ENCODE measurements at regions not wholly inside any gene's neighbourhood (a gene's known extent, or its start where the extent isn't known, plus 50 kb on each side); places are given as distances from the start of the nearest gene placed in this dataset.
A peak's percentile ranks its signal among the peaks of the same experiment; 100 is the strongest.

GRCh38 chr17:43334738-43335402 lies 63.9 kb upstream of the ARL4D start:
- no peak overlapping the region for H3K4me3 ChIP-seq (ENCODE audit: low read depth, low read length)
- no peak for TF ChIP-seq MAX (IDR thresholded peaks at IDR 0.05; ENCODE audit: low read depth, low read length)
- no peak for TF ChIP-seq CTCF (IDR thresholded peaks at IDR 0.05; ENCODE audit: low read depth, low read length)
- no peak for TF ChIP-seq POLR2A (IDR thresholded peaks at IDR 0.05; ENCODE audit: extremely low read depth, insufficient read length)
- DNase-seq (ENCODE audit: low read depth) = no peak

- DNase-seq (ENCODE audit: low read depth) = no peak
- no peak overlapping the region for H3K4me3 ChIP-seq (ENCODE audit: low read depth, low read length)
- TF ChIP-seq MAX (IDR thresholded peaks at IDR 0.05; ENCODE audit: low read depth, low read length) (no peak), POLR2A (IDR thresholded peaks at IDR 0.05; ENCODE audit: extremely low read depth, insufficient read length) (no peak)
These were observed 65.3 kb upstream of the ARL4D start for GRCh38 chr17:43333433-43333943.

GRCh38 chr17:43332230-43332629 lies 66.6 kb upstream of the ARL4D start:
- no peak overlapping the region for H3K4me3 ChIP-seq (ENCODE audit: low read depth, low read length)
- TF ChIP-seq CTCF (IDR thresholded peaks at IDR 0.05; ENCODE audit: low read depth, low read length) = no peak
- no peak for DNase-seq (ENCODE audit: low read depth)

GRCh38 chr17:43330876-43331639 lies 67.7 kb upstream of the ARL4D start:
- peak; percentile 51 for DNase-seq (ENCODE audit: low read depth)
- peak; percentile 1 for TF ChIP-seq CTCF (IDR thresholded peaks at IDR 0.05; ENCODE audit: low read depth, low read length)
- TF ChIP-seq POLR2A (IDR thresholded peaks at IDR 0.05; ENCODE audit: extremely low read depth, insufficient read length) = no peak
- TF ChIP-seq MYC (IDR thresholded peaks at IDR 0.05; ENCODE audit: low read depth, low read length) = no peak
- TF ChIP-seq MAX (IDR thresholded peaks at IDR 0.05; ENCODE audit: low read depth, low read length) = no peak
- no peak overlapping the region for H3K4me3 ChIP-seq (ENCODE audit: low read depth, low read length)

- DNase-seq (ENCODE audit: low read depth) = no peak
- TF ChIP-seq MYC (IDR thresholded peaks at IDR 0.05; ENCODE audit: low read depth, low read length) (no peak), MAX (IDR thresholded peaks at IDR 0.05; ENCODE audit: low read depth, low read length) (no peak), POLR2A (IDR thresholded peaks at IDR 0.05; ENCODE audit: extremely low read depth, insufficient read length) (no peak), CTCF (IDR thresholded peaks at IDR 0.05; ENCODE audit: low read depth, low read length) (no peak)
- H3K4me3 ChIP-seq (ENCODE audit: low read depth, low read length) = no peak overlapping the region
These were observed 69.6 kb upstream of the ARL4D start for GRCh38 chr17:43329183-43329582.

GRCh38 chr17:43328650-43329049 lies 70.1 kb upstream of the ARL4D start:
- DNase-seq (ENCODE audit: low read depth) = no peak

More at GRCh38 chr17:43328650-43329049, 70.1 kb upstream of the ARL4D start:
- TF ChIP-seq MYC (IDR thresholded peaks at IDR 0.05; ENCODE audit: low read depth, low read length) (no peak), MAX (IDR thresholded peaks at IDR 0.05; ENCODE audit: low read depth, low read length) (no peak), CTCF (IDR thresholded peaks at IDR 0.05; ENCODE audit: low read depth, low read length) (no peak), POLR2A (IDR thresholded peaks at IDR 0.05; ENCODE audit: extremely low read depth, insufficient read length) (no peak)
- no peak overlapping the region for H3K4me3 ChIP-seq (ENCODE audit: low read depth, low read length)

All from NB4 (cell line).